Thymus (tissue), 11 donors: ENCODE measurements at regions not wholly inside any gene's neighbourhood (a gene's known extent, or its start where the extent isn't known, plus 50 kb on each side); places are given as distances from the start of the nearest gene placed in this dataset.
A peak's percentile ranks its signal among the peaks of the same experiment; 100 is the strongest.
"Not testable (repeated sequence)": the region's sequence is repeated elsewhere in the genome, so short reads cannot be mapped to it uniquely, and the experiment has no call there.

Source experiments
- DNase-seq, 9 donors: peaks; one replicate each; pipeline ENCODE4 v3.0.0-alpha.2; 2013; ENCODE audit warnings: low spot score in 9 of 9, low read depth in 6 of 9, missing footprints in 1 of 9
- H3K27ac ChIP-seq, 2 donors: one replicate each; pipeline ENCODE4 v1.5.1; 2013; ENCODE audit warnings: control low read depth in 1 of 2, low read depth in 1 of 2, low read length in 1 of 2, mild to moderate bottlenecking in 1 of 2, moderate library complexity in 1 of 2
- H3K27me3 ChIP-seq, 2 donors: one replicate each; pipeline ENCODE4 v1.5.1; 2013; ENCODE audit warnings: low read length in 1 of 2; ENCODE audit not compliant: control insufficient read depth in 2 of 2, insufficient read depth in 1 of 2
- H3K36me3 ChIP-seq, 2 donors: one replicate each; pipeline ENCODE4 v1.5.1; 2013; ENCODE audit warnings: low read length in 1 of 2, mild to moderate bottlenecking in 1 of 2, moderate library complexity in 1 of 2; ENCODE audit not compliant: control insufficient read depth in 2 of 2, insufficient read depth in 2 of 2
- H3K4me1 ChIP-seq, 2 donors: one replicate each; pipeline ENCODE4 v1.5.1; 2013; ENCODE audit warnings: low read length in 2 of 2; ENCODE audit not compliant: control insufficient read depth in 2 of 2, insufficient read depth in 2 of 2
- H3K4me3 ChIP-seq, 2 donors: one replicate each; pipeline ENCODE4 v1.5.1; 2013; ENCODE audit warnings: low read length in 2 of 2, control low read depth in 1 of 2, mild to moderate bottlenecking in 1 of 2
- H3K9me3 ChIP-seq, 2 donors: one replicate each; pipeline ENCODE4 v1.5.1; 2013; ENCODE audit warnings: low read length in 1 of 2, mild to moderate bottlenecking in 1 of 2; ENCODE audit not compliant: control insufficient read depth in 2 of 2, insufficient read depth in 1 of 2
- WGBS: extraction: QIAGEN DNeasy Blood & Tissue Kit; methylation state at CpG from one replicate; pipeline ENCODE4 v1.1.7; 2013; 5-methylcytosine and 5-hydroxymethylcytosine counted together
- donor health status: healthy.

- Histone ChIP-seq H3K36me3 (no peaks in the 10 kb centered on the region), H3K4me3 (no peak overlapping the region), H3K27ac (no peak overlapping the region), H3K27me3 (no peaks in the 10 kb centered on the region), H3K4me1 (no peaks in the 10 kb centered on the region), H3K9me3 (no peaks in the 10 kb centered on the region)
- no peak for DNase-seq
- WGBS = 90% methylated on average over 3 of the region's 3 CpGs
These were observed 479.1 kb downstream of the ZBBX start for GRCh38 chr3:166900866-166901577.

GRCh38 chr3:166897811-166898210, 482.3 kb downstream of the ZBBX start:
- WGBS = 77% methylated on average over 1 of the region's 1 CpG

GRCh38 chr3:166889241-166889640, 490.9 kb downstream of the ZBBX start:
- Histone ChIP-seq H3K27ac (no peak overlapping the region), H3K27me3 (no peaks in the 10 kb centered on the region), H3K36me3 (no peaks in the 10 kb centered on the region), H3K9me3 (peaks cover 0 to 4% of the 10 kb centered on the region in 2 donors), H3K4me3 (no peak overlapping the region), H3K4me1 (no peaks in the 10 kb centered on the region)
- DNase-seq = no peak
- 86% methylated on average over 2 of the region's 2 CpGs for WGBS

More at GRCh38 chr3:166897811-166898210, 482.3 kb downstream of the ZBBX start:
- Histone ChIP-seq H3K4me1 (no peaks in the 10 kb centered on the region), H3K4me3 (no peak overlapping the region), H3K27ac (no peak overlapping the region), H3K27me3 (no peaks in the 10 kb centered on the region), H3K36me3 (no peaks in the 10 kb centered on the region), H3K9me3 (no peaks in the 10 kb centered on the region)
- DNase-seq = no peak

GRCh38 chr3:166879661-166880060, 500.4 kb downstream of the ZBBX start:
- Histone ChIP-seq H3K27me3 (no peaks in the 10 kb centered on the region), H3K4me1 (no peaks in the 10 kb centered on the region), H3K4me3 (no peak overlapping the region), H3K27ac (no peak overlapping the region), H3K36me3 (no peaks in the 10 kb centered on the region), H3K9me3 (no peaks in the 10 kb centered on the region)
- 93% methylated on average over 2 of the region's 2 CpGs for WGBS
- DNase-seq = peak in 1 of 9 donors; percentile 9

GRCh38 chr3:166877971-166878370, 502.1 kb downstream of the ZBBX start:
- Histone ChIP-seq H3K4me1 (no peaks in the 10 kb centered on the region), H3K4me3 (no peak overlapping the region), H3K27me3 (no peaks in the 10 kb centered on the region), H3K9me3 (peaks cover 0 to 2% of the 10 kb centered on the region in 2 donors), H3K36me3 (no peaks in the 10 kb centered on the region), H3K27ac (no peak overlapping the region)
- DNase-seq = no peak

GRCh38 chr3:166864473-166865467, 515.3 kb downstream of the ZBBX start:
- Histone ChIP-seq H3K4me1 (no peaks in the 10 kb centered on the region), H3K27ac (no peak overlapping the region), H3K27me3 (no peaks in the 10 kb centered on the region), H3K36me3 (no peaks in the 10 kb centered on the region), H3K9me3 (peaks cover 1 to 20% of the 10 kb centered on the region in 2 donors), H3K4me3 (no peak overlapping the region)
- no peak for DNase-seq
- 83% methylated on average over 10 of the region's 10 CpGs for WGBS

GRCh38 chr3:166860217-166860616, 519.9 kb downstream of the ZBBX start:
- H3K4me1 ChIP-seq = no peaks in the 10 kb centered on the region
- WGBS = 79% methylated on average over 2 of the region's 2 CpGs
- no peak for DNase-seq
- H3K9me3 ChIP-seq = peaks cover 1 to 10% of the 10 kb centered on the region in 2 donors
- no peak overlapping the region for H3K27ac ChIP-seq
- no peaks in the 10 kb centered on the region for H3K36me3 ChIP-seq
- no peak overlapping the region for H3K4me3 ChIP-seq
- no peaks in the 10 kb centered on the region for H3K27me3 ChIP-seq

- H3K9me3 ChIP-seq = peaks cover 0 to 7% of the 10 kb centered on the region in 2 donors
- H3K36me3 ChIP-seq = no peaks in the 10 kb centered on the region
- no peak overlapping the region for H3K4me3 ChIP-seq
- no peaks in the 10 kb centered on the region for H3K27me3 ChIP-seq
- no peak overlapping the region for H3K27ac ChIP-seq
- H3K4me1 ChIP-seq = no peaks in the 10 kb centered on the region
- DNase-seq = no peak
These were observed 535.8 kb downstream of the ZBBX start for GRCh38 chr3:166844329-166844728.

- not testable (repeated sequence) for H3K27me3 ChIP-seq, DNase-seq, H3K9me3 ChIP-seq, H3K4me1 ChIP-seq, H3K4me3 ChIP-seq, H3K27ac ChIP-seq, H3K36me3 ChIP-seq
- WGBS = 98% methylated on average over 25 of the region's 25 CpGs
These were observed 537.3 kb downstream of the ZBBX start for GRCh38 chr3:166842784-166843183.
